KOPT-K1 (cell line): ENCODE measurements at regions not wholly inside any gene's neighbourhood (a gene's known extent, or its start where the extent isn't known, plus 50 kb on each side); places are given as distances from the start of the nearest gene placed in this dataset.
A peak's percentile ranks its signal among the peaks of the same experiment; 100 is the strongest.
"Not testable (repeated sequence)": the region's sequence is repeated elsewhere in the genome, so short reads cannot be mapped to it uniquely, and the experiment has no call there.

Experiments used
- H3K27ac ChIP-seq: fragments of 200-600 bp; sonication (generic); 2 replicates; pipeline ENCODE4 v1.5.1; 2016; ENCODE audit warnings: antibody characterized with exemption, mild to moderate bottlenecking, low read depth, low read length; ENCODE audit not compliant: poor library complexity, severe bottlenecking
- H3K36me3 ChIP-seq: fragments of 200-600 bp; sonication (generic); 2 replicates; pipeline ENCODE4 v1.5.1; 2017; ENCODE audit warnings: antibody characterized with exemption, mild to moderate bottlenecking, low read length, moderate library complexity; ENCODE audit not compliant: insufficient read depth
- H3K9me3 ChIP-seq: fragments of 200-600 bp; sonication (generic); 2 replicates; pipeline ENCODE4 v1.5.1; 2017; ENCODE audit warnings: antibody characterized with exemption, low read length, mild to moderate bottlenecking; ENCODE audit not compliant: insufficient read depth, poor library complexity, severe bottlenecking

DNA sequence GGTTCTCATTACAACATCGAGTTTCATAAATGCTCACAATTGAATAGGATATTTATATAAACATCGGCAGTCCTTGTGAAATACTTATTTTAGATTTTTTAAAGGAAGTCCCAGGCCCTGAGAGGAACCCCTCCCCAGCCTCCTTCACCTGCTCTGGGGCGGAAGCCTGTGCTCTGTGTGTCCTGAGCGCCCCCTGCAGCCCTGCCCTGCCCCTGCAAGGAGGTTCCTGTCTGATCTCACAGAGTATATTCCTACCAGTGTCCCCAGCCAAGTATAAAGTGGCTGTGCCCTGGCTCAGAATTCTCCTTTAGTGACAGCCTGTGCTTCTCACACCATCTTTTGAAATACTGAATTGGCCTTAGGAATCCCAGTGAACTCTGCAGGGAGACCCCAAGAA, 659.5 kb downstream of the TMEM121 start:
- Histone ChIP-seq H3K9me3 (no peaks in the 10 kb centered on the region), H3K27ac (peak overlapping the region; percentile 87)

GRCh38 chr14:106187216-106187615, 660.8 kb downstream of the TMEM121 start:
- no peak overlapping the region for H3K27ac ChIP-seq
- H3K9me3 ChIP-seq, result no peaks in the 10 kb centered on the region
- H3K36me3 ChIP-seq, result no peaks in the 10 kb centered on the region

More for the DNA sequence above, 659.5 kb downstream of the TMEM121 start:
- H3K36me3 ChIP-seq, result no peaks in the 10 kb centered on the region

GRCh38 chr14:106192701-106193100, 666.3 kb downstream of the TMEM121 start:
- not testable (repeated sequence) for H3K36me3 ChIP-seq, H3K9me3 ChIP-seq
- H3K27ac ChIP-seq, result peak overlapping the region; percentile 15

GRCh38 chr14:106196459-106196858, 670.1 kb downstream of the TMEM121 start:
- not testable (repeated sequence) for H3K36me3 ChIP-seq, H3K9me3 ChIP-seq
- peak overlapping the region; percentile 86 for H3K27ac ChIP-seq

GRCh38 chr14:106197264-106197663, 670.9 kb downstream of the TMEM121 start:
- peak overlapping the region; percentile 86 for H3K27ac ChIP-seq
- not testable (repeated sequence) for H3K9me3 ChIP-seq, H3K36me3 ChIP-seq

- Histone ChIP-seq H3K27ac (peak overlapping the region; percentile 86), H3K36me3 (no peaks in the 10 kb centered on the region), H3K9me3 (no peaks in the 10 kb centered on the region)
Observed at GRCh38 chr14:106199097-106199496, 672.7 kb downstream of the TMEM121 start.

GRCh38 chr14:106200541-106201315, 674.3 kb downstream of the TMEM121 start:
- no peaks in the 10 kb centered on the region for H3K9me3 ChIP-seq
- H3K36me3 ChIP-seq, result peaks cover 4% of the 10 kb centered on the region; the same call in 1 of the 2 replicates
- H3K27ac ChIP-seq, result peak overlapping the region; percentile 86

DNA sequence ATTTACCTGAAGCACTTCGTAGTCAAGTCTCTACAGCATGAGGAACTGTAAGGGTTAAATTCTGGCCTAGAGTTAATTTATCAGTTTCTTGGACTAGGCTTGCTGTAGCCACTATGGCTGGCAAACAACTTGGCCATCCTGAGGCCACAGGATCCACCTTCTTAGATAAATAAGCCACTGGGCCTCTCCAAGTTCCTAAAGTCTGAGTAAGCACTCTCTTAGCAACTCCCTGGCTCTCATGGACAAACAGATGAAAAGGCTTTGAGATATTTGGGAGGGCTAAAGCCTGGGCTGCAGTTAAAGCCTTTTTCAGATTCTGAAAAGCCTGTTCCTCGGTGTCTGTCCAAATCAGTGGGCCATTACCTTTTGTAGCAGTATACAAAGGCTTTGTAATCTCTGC, 675.0 kb downstream of the TMEM121 start:
- Histone ChIP-seq H3K9me3 (no peaks in the 10 kb centered on the region), H3K27ac (peak overlapping the region; percentile 86), H3K36me3 (peaks cover 8% of the 10 kb centered on the region; the same call in 1 of the 2 replicates)

- H3K36me3 ChIP-seq, result peaks cover 21% of the 10 kb centered on the region; the same call in 1 of the 2 replicates
- H3K27ac ChIP-seq, result peak overlapping the region; percentile 86
- no peaks in the 10 kb centered on the region for H3K9me3 ChIP-seq
Observed at GRCh38 chr14:106203438-106203837, 677.1 kb downstream of the TMEM121 start.

- Histone ChIP-seq H3K27ac (peak overlapping the region; percentile 86), H3K9me3 (no peaks in the 10 kb centered on the region), H3K36me3 (peaks cover 21% of the 10 kb centered on the region; the same call in 1 of the 2 replicates)
Observed at GRCh38 chr14:106204063-106204462, 677.7 kb downstream of the TMEM121 start.

- Histone ChIP-seq H3K9me3 (no peaks in the 10 kb centered on the region), H3K36me3 (peaks cover 21% of the 10 kb centered on the region; the same call in 1 of the 2 replicates), H3K27ac (peak overlapping the region; percentile 39)
Observed at GRCh38 chr14:106207316-106207715, 680.9 kb downstream of the TMEM121 start.

DNA sequence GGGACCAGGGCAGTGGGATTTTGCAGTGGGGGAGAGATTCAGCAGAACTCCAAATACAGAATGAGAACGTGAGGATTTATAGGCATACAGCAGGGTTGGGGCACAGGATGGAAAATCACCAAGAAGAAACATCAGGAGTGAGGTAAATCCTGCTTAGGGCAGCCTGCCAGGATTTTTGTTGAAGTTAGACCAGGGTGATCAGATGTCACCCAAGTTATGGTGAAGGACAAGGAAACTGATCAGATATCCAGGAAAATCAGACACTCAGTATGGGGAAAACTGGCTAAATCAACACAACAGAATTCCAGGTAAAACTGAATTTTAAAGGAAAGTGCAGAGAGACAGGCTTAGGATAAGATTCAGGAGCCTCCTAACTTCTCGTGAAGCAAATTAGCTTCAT, 682.4 kb downstream of the TMEM121 start:
- Histone ChIP-seq H3K27ac (peak overlapping the region; percentile 63), H3K9me3 (no peaks in the 10 kb centered on the region)

GRCh38 chr14:106209755-106210154, 683.4 kb downstream of the TMEM121 start:
- H3K36me3 ChIP-seq, result peaks cover 21% of the 10 kb centered on the region; the same call in 1 of the 2 replicates
- H3K27ac ChIP-seq, result peak overlapping the region; percentile 63
- no peaks in the 10 kb centered on the region for H3K9me3 ChIP-seq

More for the DNA sequence above, 682.4 kb downstream of the TMEM121 start:
- H3K36me3 ChIP-seq, result peaks cover 21% of the 10 kb centered on the region; the same call in 1 of the 2 replicates

DNA sequence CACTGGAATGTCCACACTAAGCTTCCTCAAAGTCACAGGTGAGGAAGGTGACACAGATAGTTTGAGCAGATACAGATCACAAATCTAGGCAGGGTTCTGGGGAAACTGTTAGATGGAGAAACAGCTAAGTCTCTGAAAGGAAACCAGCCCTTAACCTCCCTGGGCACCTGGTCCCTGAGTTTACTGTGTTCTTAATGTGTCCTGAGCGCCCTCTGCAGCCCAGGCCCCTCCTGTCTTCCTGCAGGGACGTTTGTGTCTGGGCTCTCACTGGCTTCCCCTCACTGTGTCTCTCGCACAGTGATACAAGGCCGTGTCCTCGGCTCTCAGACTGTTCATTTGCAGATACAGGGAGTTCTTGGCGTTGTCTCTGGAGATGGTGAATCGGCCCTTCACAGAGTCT, 684.3 kb downstream of the TMEM121 start:
- Histone ChIP-seq H3K36me3 (peaks cover 18% of the 10 kb centered on the region; the same call in 1 of the 2 replicates), H3K27ac (peak overlapping the region; percentile 63), H3K9me3 (no peaks in the 10 kb centered on the region)

GRCh38 chr14:106211334-106211900, 685.0 kb downstream of the TMEM121 start:
- Histone ChIP-seq H3K27ac (peak overlapping the region; percentile 63), H3K36me3 (peaks cover 12% of the 10 kb centered on the region; the same call in 1 of the 2 replicates), H3K9me3 (no peaks in the 10 kb centered on the region)
